AG09319 (cell line): ENCODE measurements at regions not wholly inside any gene's neighbourhood (a gene's known extent, or its start where the extent isn't known, plus 50 kb on each side); places are given as distances from the start of the nearest gene placed in this dataset.
"Not testable (repeated sequence)": the region's sequence is repeated elsewhere in the genome, so short reads cannot be mapped to it uniquely, and the experiment has no call there.

ENCODE experiments used
- DNase-seq: peaks from one replicate; pipeline ENCODE4 v3.0.0-alpha.2; 2010; ENCODE audit warnings: low read depth; ENCODE audit errors: extremely low read depth
- TF ChIP-seq, protein P1 (sequence below): IDR thresholded peaks from 2 replicates; pipeline ENCODE4 v1.5.1; 2011; ENCODE audit warnings: low read depth, mild to moderate bottlenecking, inconsistent platforms, low read length, moderate library complexity

DNA sequence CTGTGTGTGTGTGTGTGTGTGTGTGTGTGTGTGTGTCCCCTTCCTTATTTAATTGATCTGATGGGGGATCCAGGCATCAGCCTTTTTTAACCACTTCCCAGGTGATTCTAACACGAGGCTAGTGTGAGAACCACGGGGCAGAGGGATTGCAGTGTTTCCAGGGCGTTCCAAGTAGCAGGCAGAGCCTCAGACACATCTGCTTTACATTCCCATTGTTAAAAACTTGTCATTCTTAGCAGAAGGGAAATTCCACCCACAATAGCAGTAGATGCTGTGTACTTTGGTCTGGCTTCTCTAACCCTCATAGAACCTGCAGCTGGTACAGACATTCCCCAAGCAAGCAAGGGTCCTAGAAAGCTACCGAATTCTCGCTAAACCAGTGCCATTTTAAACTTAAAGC, 81.9 kb upstream of the SLC30A5 start:
- no peak for DNase-seq
- TF ChIP-seq, protein P1, sequence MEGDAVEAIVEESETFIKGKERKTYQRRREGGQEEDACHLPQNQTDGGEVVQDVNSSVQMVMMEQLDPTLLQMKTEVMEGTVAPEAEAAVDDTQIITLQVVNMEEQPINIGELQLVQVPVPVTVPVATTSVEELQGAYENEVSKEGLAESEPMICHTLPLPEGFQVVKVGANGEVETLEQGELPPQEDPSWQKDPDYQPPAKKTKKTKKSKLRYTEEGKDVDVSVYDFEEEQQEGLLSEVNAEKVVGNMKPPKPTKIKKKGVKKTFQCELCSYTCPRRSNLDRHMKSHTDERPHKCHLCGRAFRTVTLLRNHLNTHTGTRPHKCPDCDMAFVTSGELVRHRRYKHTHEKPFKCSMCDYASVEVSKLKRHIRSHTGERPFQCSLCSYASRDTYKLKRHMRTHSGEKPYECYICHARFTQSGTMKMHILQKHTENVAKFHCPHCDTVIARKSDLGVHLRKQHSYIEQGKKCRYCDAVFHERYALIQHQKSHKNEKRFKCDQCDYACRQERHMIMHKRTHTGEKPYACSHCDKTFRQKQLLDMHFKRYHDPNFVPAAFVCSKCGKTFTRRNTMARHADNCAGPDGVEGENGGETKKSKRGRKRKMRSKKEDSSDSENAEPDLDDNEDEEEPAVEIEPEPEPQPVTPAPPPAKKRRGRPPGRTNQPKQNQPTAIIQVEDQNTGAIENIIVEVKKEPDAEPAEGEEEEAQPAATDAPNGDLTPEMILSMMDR = no peak

DNA sequence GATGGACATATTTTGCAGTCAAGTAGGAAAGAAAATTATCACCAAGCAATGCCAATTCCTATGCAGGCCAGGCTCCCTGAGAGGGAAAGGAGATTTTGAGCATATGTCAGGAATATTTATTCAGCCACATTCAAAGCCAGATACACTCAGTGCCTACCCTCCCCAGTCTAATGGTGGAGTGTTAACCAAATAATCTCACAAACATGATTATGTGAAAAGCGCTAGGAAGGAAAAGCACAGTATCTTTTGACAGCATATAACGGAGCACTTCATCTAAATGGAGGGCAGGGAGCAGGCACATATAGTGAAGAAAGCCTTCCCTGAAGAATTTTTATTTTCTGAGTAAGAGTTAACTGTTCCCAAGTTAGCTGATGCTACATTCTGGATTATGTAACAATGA, 80.3 kb upstream of the SLC30A5 start:
- TF ChIP-seq, protein P1 = no peak
- no peak for DNase-seq

DNA sequence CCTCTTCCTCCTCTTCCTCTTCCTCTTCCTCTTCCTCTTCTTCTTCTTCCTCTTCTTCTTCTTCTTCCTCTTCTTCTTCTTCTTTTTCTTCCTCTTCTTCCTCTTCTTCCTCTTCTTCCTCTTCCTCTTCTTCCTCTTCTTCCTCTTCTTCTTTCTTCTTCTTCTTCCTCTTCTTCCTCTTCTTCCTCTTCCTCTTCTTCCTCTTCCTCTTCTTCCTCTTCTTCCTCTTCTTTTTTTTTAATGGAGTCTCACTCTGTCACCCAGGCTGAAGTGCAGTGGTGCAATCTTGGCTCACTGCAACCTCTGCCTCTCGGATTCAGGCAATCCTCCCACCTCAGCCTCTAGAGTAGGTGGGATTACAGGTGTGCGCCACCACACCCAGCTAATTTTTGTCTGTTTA, 79.8 kb upstream of the SLC30A5 start:
- DNase-seq = not testable (repeated sequence)

DNA sequence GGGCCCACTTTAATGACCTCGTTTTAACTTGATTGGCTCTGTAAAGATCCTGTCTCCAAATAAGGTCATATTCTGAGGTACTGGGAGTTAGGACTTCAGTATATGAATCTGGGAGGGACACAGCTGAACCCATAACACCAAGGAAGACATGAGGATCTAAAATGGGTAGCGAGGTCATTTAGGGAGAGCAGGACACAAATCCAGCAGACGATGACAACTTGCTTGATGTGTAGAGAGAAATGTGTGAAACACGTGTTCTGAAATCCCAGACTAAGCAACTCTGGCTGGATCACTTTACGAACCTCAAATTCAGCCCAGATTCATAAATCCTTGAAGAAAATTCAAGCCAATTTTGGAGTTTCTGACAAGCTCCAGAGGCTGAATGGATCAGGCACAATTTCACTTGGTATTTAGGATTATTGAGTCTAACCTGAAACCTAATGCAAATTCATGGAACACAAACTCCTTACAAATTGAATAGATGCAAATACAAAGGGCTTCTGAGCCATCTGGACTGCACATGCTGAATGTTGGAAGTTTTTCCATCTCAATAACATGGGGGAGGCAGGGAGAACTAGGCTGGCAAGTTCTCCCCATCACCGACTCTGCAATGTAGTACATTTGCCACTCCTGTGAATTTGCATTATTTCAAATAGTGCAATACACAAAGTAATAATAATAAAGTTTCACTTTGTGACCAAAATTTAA, 74.0 kb upstream of the SLC30A5 start:
- no peak for DNase-seq
- TF ChIP-seq, protein P1 = no peak

DNA sequence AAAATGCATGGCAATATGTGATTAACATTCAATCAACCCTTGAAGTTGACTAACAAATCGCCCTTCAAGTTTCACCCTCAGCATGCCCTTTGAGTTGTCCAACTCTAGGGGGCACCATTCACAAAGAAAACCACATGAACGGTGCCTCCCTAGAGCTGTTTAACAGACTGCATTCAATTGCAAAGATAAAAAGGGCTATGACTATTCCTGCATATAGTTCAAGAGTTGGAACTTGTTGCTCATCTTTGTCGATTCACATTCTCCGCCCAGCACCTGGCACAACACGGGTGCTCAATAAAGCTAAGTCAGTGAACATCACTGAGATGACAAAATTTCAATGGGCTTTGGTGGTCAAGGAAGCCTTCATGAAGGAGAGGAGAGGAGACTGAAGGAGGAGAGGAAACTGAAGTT, 69.6 kb upstream of the SLC30A5 start:
- no peak for DNase-seq
- TF ChIP-seq, protein P1 = peak; percentile 42

DNA sequence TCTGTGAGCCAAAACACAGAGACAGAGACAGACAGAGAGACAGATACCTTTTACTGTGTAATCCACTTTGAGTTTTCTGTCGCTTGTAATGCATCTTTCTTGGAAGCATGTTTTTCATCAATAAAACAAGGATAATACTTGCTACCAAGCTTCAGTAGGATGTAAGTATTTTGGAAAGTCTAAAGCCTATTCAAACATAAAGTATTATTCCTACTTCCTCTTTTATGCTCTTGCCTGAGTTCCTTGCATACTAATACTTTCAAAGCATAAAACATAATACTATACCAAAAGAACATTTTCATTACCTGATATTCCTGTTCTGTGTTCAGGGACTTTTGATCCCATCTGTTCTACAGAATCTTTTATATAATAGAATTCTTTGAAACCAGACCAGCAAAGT, 64.5 kb upstream of the SLC30A5 start:
- no peak for DNase-seq
- TF ChIP-seq, protein P1 = no peak

DNA sequence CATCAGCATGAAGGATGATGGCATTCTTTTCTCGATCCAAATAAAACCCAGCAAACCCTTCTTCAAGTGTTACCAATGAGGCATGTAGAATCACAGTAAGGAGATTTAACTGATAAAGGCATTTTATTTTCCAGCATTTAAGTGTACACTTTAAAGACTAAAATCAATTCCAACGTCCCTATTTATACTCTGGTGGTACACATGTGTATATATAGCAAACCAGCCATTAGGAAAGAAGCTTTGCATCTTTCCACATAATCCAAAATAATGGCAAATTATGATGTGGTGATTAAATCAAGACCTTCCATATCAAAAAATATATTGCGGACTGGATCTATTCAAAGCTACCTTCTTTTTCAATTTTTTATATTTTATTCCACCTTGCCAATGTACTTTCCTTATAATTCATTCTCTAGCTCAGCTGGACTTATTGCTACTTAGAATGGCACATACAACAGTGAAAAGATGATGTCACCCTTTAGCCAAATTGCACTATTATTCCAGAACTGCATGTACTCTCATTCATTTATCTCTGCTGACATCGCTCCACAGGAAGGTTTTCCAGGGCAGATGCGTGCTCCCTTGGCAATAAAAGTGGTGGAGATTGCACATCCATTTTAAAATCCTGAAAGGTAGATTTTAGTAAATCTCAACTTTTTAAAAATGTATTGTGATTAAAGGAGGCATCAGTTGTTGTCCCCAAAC, 63.3 kb upstream of the SLC30A5 start:
- no peak for DNase-seq
- TF ChIP-seq, protein P1 = no peak
